PC-9 (cell line): ENCODE measurements at regions not wholly inside any gene's neighbourhood (a gene's known extent, or its start where the extent isn't known, plus 50 kb on each side); places are given as distances from the start of the nearest gene placed in this dataset.

Experiments used
- CTCF ChIP-seq: fragments of 200-600 bp; sonication (generic); conservative IDR thresholded peaks from 2 replicates; pipeline ENCODE4 v1.6.1; 2017; ENCODE audit warnings: mixed run types, antibody characterized with exemption, mild to moderate bottlenecking, moderate library complexity
- EZH2 ChIP-seq: fragments of 200-600 bp; sonication (generic); IDR thresholded peaks from 2 replicates; pipeline ENCODE4 v1.8.0; 2017; ENCODE audit warnings: antibody characterized with exemption, low read depth

- TF ChIP-seq CTCF (no peak), EZH2 (no peak)
Measured at GRCh38 chr2:235238537-235238936, 255.3 kb upstream of the AGAP1 start.
